Psoas muscle (tissue), 7 donors: ENCODE measurements at regions not wholly inside any gene's neighbourhood (a gene's known extent, or its start where the extent isn't known, plus 50 kb on each side); places are given as distances from the start of the nearest gene placed in this dataset.
A peak's percentile ranks its signal among the peaks of the same experiment; 100 is the strongest.

Experiments used
- ATAC-seq, 4 donors: fragments of 200-7000 bp; cut with Tn5 transposase; one replicate each; pipeline ENCODE4 v1.9.1; 2020; ENCODE audit warnings: moderate library complexity in 3 of 4, mild to moderate bottlenecking in 2 of 4
- DNase-seq, 2 donors: peaks; one replicate each; pipeline ENCODE4 v3.0.0-alpha.2; 2020
- H3K27ac ChIP-seq: fragments of 200-600 bp; one replicate; pipeline ENCODE4 v1.8.0; 2022
- H3K27me3 ChIP-seq, 3 donors: fragments of 200-600 bp in 1 of 3; one replicate each; pipeline versions ENCODE4 v1.6.1 to v1.8.0; 2013 to 2022; ENCODE audit warnings: low read length in 2 of 3, mild to moderate bottlenecking in 2 of 3, moderate library complexity in 1 of 3; ENCODE audit not compliant: insufficient read depth in 3 of 3
- H3K36me3 ChIP-seq, 2 donors: fragments of 200-600 bp in 1 of 2; one replicate each; pipeline versions ENCODE4 v1.6.1 to v1.8.0; 2013 to 2022; ENCODE audit warnings: low read depth in 1 of 2, mild to moderate bottlenecking in 1 of 2, moderate library complexity in 1 of 2; ENCODE audit not compliant: insufficient read depth in 1 of 2
- H3K4me1 ChIP-seq: fragments of 200-600 bp; one replicate; pipeline ENCODE4 v1.8.0; 2022
- H3K4me3 ChIP-seq: fragments of 200-600 bp; one replicate; pipeline ENCODE4 v1.8.0; 2022; ENCODE audit warnings: mild to moderate bottlenecking
- H3K9me3 ChIP-seq: fragments of 200-600 bp; one replicate; pipeline ENCODE4 v1.8.0; 2022
- CTCF ChIP-seq: fragments of 200-600 bp; IDR thresholded peaks from one replicate; pipeline ENCODE4 v1.8.0; 2022; ENCODE audit warnings: antibody characterized with exemption
- WGBS, 3 donors: extraction: QIAGEN DNeasy Blood & Tissue Kit; methylation state at CpG; one replicate each; pipeline versions ENCODE4 v1.1.6 to v1.1.7; 2013; 5-methylcytosine and 5-hydroxymethylcytosine counted together
- intact Hi-C, 2 donors: fragments of 100-400 bp; cut with DNase I; formaldehyde crosslinking; loops; one replicate each; pipeline versions ENCODE4 v1.11.0 to v1.14.2; 2022
- donor health status: healthy with polysubstance abuse.
- donor health status: DM: no; HTN: no; CAD: no; lungs with moderate emphysema.
- donor health status: Bipolar disorder and iron deficiency.
- donor health status: healthy.
- donor health status: DM: yes; HTN: yes; CAD: no.
- donor health status: DM: no; HTN: no; CAD: no.
- donor health status: DM: yes; HTN: yes; CAD: no.

- no peaks in the 10 kb centered on the region for H3K9me3 ChIP-seq
- 8 to 13% (median 11%) methylated on average over 3 of the region's 3 CpGs for WGBS, 3 donors
- H3K4me1 ChIP-seq, result peaks cover 8% of the 10 kb centered on the region
- DNase-seq, result no peak
- ATAC-seq, result peak in 2 of 4 donors; percentile 81
- no peak overlapping the region for H3K27ac ChIP-seq
- intact Hi-C loops, result no loop called here
- H3K36me3 ChIP-seq, result no peaks in the 10 kb centered on the region
- no peaks in the 10 kb centered on the region for H3K27me3 ChIP-seq
- no peak for TF ChIP-seq CTCF
- H3K4me3 ChIP-seq, result no peak overlapping the region
Measured at GRCh38 chr3:24704496-24704895, 209.8 kb upstream of the THRB start.

GRCh38 chr3:24707936-24708335 is 213.3 kb upstream of the THRB start:
- Histone ChIP-seq H3K27me3 (no peaks in the 10 kb centered on the region), H3K4me1 (peaks cover 12% of the 10 kb centered on the region), H3K36me3 (no peaks in the 10 kb centered on the region), H3K4me3 (no peak overlapping the region), H3K9me3 (no peaks in the 10 kb centered on the region), H3K27ac (no peak overlapping the region)
- no peak for TF ChIP-seq CTCF
- ATAC-seq, result no peak
- no peak for DNase-seq
- intact Hi-C loops, result no loop called here

GRCh38 chr3:24709956-24710355 is 215.3 kb upstream of the THRB start:
- WGBS, 3 donors, result 22 to 45% (median 24%) methylated on average over 1 of the region's 1 CpG
- DNase-seq (no peak), ATAC-seq (peak; percentile 24 to 72 (median 54))
- Histone ChIP-seq H3K36me3 (no peaks in the 10 kb centered on the region), H3K4me1 (peaks cover 4% of the 10 kb centered on the region), H3K27ac (no peak overlapping the region), H3K27me3 (no peaks in the 10 kb centered on the region), H3K4me3 (no peak overlapping the region), H3K9me3 (no peaks in the 10 kb centered on the region)
- intact Hi-C loops, result no loop called here
- TF ChIP-seq CTCF, result no peak

- Histone ChIP-seq H3K27ac (no peak overlapping the region), H3K4me1 (peaks cover 4% of the 10 kb centered on the region), H3K36me3 (no peaks in the 10 kb centered on the region), H3K27me3 (no peaks in the 10 kb centered on the region), H3K4me3 (no peak overlapping the region), H3K9me3 (no peaks in the 10 kb centered on the region)
- WGBS, 3 donors, result 72 to 74% (median 74%) methylated on average over 2 of the region's 2 CpGs
- no peak for TF ChIP-seq CTCF
- DNase-seq (no peak), ATAC-seq (no peak)
- intact Hi-C loops, result no loop called here
Measured at GRCh38 chr3:24713516-24713915, 218.9 kb upstream of the THRB start.

GRCh38 chr3:24714436-24714835 is 219.8 kb upstream of the THRB start:
- DNase-seq (no peak), ATAC-seq (no peak)
- intact Hi-C loops, result no loop called here
- no peaks in the 10 kb centered on the region for H3K27me3 ChIP-seq
- H3K36me3 ChIP-seq, result no peaks in the 10 kb centered on the region
- no peak overlapping the region for H3K27ac ChIP-seq
- H3K4me3 ChIP-seq, result no peak overlapping the region
- no peak for TF ChIP-seq CTCF
- H3K4me1 ChIP-seq, result peaks cover 4% of the 10 kb centered on the region
- H3K9me3 ChIP-seq, result no peaks in the 10 kb centered on the region
